NT2/D1 (cell line): ENCODE measurements at regions not wholly inside any gene's neighbourhood (a gene's known extent, or its start where the extent isn't known, plus 50 kb on each side); places are given as distances from the start of the nearest gene placed in this dataset.

Source experiments
- SUZ12 ChIP-seq: IDR thresholded peaks from 2 replicates; pipeline ENCODE4 v1.6.1; 2011; ENCODE audit not compliant: insufficient read length, insufficient read depth; ENCODE audit errors: extremely low read depth
- YY1 ChIP-seq: IDR thresholded peaks from 2 replicates; pipeline ENCODE4 v1.6.1; 2011; ENCODE audit not compliant: insufficient read length, insufficient read depth
- ZNF274 ChIP-seq: IDR thresholded peaks from 2 replicates; pipeline ENCODE4 v1.6.1; 2011; ENCODE audit warnings: mild to moderate bottlenecking, low read depth, low read length

DNA sequence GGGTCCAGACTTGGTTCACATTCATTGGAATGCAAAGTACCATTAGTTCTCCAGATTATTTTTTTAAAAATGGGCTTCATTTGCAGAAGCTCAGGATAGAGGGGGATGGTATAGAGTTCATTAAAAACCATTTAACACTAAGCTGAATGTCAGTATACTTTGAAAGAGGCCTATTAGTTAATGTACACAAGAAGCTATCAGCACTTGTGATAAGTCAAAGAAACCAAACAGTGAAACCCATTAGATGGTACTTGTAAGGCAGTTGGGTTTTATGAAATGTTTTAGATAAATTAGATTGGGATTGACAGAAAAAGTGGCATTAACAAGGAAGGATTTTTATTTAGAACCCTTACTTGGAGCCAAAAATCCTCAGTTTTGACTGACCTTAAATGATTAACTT is 229.2 kb upstream of the MPDZ start:
- no peak for TF ChIP-seq ZNF274
- no peak for TF ChIP-seq SUZ12
- TF ChIP-seq YY1 = no peak
